ENCODE measurements at regions not wholly inside any gene's neighbourhood (a gene's known extent, or its start where the extent isn't known, plus 50 kb on each side); places are given as distances from the start of the nearest gene placed in this dataset.
"Not testable (repeated sequence)": the region's sequence is repeated elsewhere in the genome, so short reads cannot be mapped to it uniquely, and the experiment has no call there.

GRCh38 chr1:234769284-234769985 is 159.5 kb upstream of the IRF2BP2 start:
- DNase-seq: no peak

GRCh38 chr1:234768569-234769283 is 158.7 kb upstream of the IRF2BP2 start:
- no peak for DNase-seq

- no peak for DNase-seq
Observed at GRCh38 chr1:234768171-234768568, 158.2 kb upstream of the IRF2BP2 start.

GRCh38 chr1:234765672-234766071 is 155.7 kb upstream of the IRF2BP2 start:
- DNase-seq: no peak

GRCh38 chr1:234765181-234765580 is 155.2 kb upstream of the IRF2BP2 start:
- no peak for DNase-seq

- no peak for DNase-seq
Observed at GRCh38 chr1:234763910-234764309, 153.9 kb upstream of the IRF2BP2 start.

GRCh38 chr1:234763367-234763766 is 153.4 kb upstream of the IRF2BP2 start:
- DNase-seq: no peak

- not testable (repeated sequence) for DNase-seq
Observed at GRCh38 chr1:234762127-234762526, 152.1 kb upstream of the IRF2BP2 start.

GRCh38 chr1:234760303-234760723 is 150.3 kb upstream of the IRF2BP2 start:
- no peak for DNase-seq

GRCh38 chr1:234759888-234760287 is 149.9 kb upstream of the IRF2BP2 start:
- no peak for DNase-seq

GRCh38 chr1:234758851-234759250 is 148.9 kb upstream of the IRF2BP2 start:
- DNase-seq: no peak

GRCh38 chr1:234756857-234757256 is 146.9 kb upstream of the IRF2BP2 start:
- DNase-seq: no peak

- no peak for DNase-seq
Observed at GRCh38 chr1:234756066-234756774, 146.2 kb upstream of the IRF2BP2 start.

GRCh38 chr1:234755449-234755863 is 145.5 kb upstream of the IRF2BP2 start:
- peak; percentile 37 for DNase-seq

GRCh38 chr1:234753979-234754378 is 144.0 kb upstream of the IRF2BP2 start:
- no peak for DNase-seq

- DNase-seq: no peak
Observed at GRCh38 chr1:234752927-234753326, 142.9 kb upstream of the IRF2BP2 start.

GRCh38 chr1:234751678-234752077 is 141.7 kb upstream of the IRF2BP2 start:
- DNase-seq: no peak

GRCh38 chr1:234750922-234751627 is 141.1 kb upstream of the IRF2BP2 start:
- no peak for DNase-seq

GRCh38 chr1:234748713-234749112 is 138.7 kb upstream of the IRF2BP2 start:
- DNase-seq: no peak

GRCh38 chr1:234748066-234748465 is 138.1 kb upstream of the IRF2BP2 start:
- no peak for DNase-seq

- DNase-seq: no peak
Observed at GRCh38 chr1:234746798-234747196, 136.8 kb upstream of the IRF2BP2 start.

- DNase-seq: no peak
Observed at GRCh38 chr1:234745844-234746797, 136.1 kb upstream of the IRF2BP2 start.
